ENCODE measurements at regions not wholly inside any gene's neighbourhood (a gene's known extent, or its start where the extent isn't known, plus 50 kb on each side); places are given as distances from the start of the nearest gene placed in this dataset.
"Not testable (repeated sequence)": the region's sequence is repeated elsewhere in the genome, so short reads cannot be mapped to it uniquely, and the experiment has no call there.

DNA sequence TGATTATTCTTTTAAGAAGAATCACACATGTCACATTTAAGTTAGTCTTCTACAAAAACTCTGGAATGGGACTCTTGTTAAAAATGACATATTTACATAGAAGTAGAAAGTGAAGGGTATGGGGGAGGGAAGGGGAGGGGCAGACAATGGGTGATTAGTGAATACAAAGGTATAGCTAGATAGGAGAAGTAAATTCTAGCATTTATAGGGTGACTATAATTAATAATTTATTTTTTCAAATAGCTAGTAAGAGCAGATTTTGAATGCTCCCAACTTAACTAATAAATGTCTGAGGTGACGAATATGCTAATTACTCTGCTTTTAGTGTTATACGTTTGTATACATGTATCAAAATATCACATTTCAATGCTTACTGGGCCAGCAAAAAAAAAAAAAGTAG is 59.4 kb downstream of the BLTP3B start:
- no peak for DNase-seq (ENCODE audit: low read depth)

DNA sequence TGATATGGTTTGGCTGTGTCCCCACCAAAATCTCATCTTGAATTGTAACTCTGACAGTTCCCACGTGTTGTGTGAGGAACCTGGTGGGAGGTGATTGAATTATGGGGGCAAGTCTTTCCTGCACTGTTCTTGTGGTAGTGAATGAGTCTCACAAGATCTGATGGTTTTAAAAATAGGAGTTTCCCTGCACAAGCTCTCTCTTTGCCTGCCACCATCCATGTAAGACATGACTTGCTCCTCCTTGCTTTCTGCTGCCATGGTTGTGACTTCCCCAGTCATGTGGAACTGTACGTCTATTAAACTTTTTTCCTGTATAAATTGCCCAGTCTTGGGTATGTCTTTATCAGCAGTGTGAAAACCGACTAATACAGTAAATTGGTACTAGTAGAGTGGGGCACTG is 63.9 kb downstream of the BLTP3B start:
- DNase-seq (ENCODE audit: low read depth) = not testable (repeated sequence)

DNA sequence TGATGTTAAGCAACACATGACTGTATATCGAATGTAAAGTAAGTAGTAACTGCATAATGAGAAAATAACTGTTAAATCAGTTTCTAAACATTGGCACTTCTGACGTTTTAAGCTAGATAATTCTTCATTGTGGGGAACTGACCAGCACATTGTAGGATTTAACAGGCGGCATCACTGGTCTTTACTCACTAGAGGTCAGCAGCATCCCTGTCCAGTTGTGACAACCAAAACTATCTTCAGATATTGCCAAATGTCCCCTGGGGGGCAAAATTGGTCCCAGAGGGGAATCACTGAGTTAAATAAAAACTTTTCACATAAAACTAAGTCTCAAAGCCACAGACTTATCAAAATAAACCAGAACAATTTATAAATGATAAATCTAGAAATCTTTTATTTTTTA is 65.3 kb downstream of the BLTP3B start:
- peak; percentile 3 for DNase-seq (ENCODE audit: low read depth)

DNA sequence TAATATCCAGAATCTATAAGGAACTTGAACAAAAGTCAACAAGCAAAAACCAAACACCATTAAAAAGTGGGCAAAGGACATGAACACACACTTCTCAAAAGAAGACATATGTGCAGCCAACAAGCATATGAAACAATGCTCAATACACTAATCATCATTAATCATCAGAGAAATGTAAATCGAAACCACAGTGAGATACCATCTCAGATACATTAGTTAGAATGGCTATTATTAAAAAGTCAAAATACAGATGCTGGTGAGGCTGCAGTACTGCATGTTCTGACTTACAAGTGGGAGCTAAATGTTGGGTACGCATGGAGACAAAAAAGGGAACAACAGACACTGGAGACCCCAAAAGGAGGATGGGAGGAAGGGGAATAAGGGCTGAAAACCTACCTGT is 67.1 kb downstream of the BLTP3B start:
- no peak for DNase-seq (ENCODE audit: low read depth)

GRCh38 chr12:100069795-100070194 is 72.9 kb downstream of the BLTP3B start:
- no peak for DNase-seq (ENCODE audit: low read depth)

- DNase-seq (ENCODE audit: low read depth) = no peak
These were observed 74.4 kb downstream of the BLTP3B start for GRCh38 chr12:100068305-100068704.

- no peak for DNase-seq (ENCODE audit: low read depth)
These were observed 77.1 kb upstream of the ANKS1B start for GRCh38 chr12:100061814-100062213.

- peak; percentile 88 for DNase-seq (ENCODE audit: low read depth)
These were observed 73.8 kb upstream of the ANKS1B start for GRCh38 chr12:100058482-100059029.

- not testable (repeated sequence) for DNase-seq (ENCODE audit: low read depth)
These were observed 61.5 kb upstream of the ANKS1B start for GRCh38 chr12:100046202-100046601.

DNA sequence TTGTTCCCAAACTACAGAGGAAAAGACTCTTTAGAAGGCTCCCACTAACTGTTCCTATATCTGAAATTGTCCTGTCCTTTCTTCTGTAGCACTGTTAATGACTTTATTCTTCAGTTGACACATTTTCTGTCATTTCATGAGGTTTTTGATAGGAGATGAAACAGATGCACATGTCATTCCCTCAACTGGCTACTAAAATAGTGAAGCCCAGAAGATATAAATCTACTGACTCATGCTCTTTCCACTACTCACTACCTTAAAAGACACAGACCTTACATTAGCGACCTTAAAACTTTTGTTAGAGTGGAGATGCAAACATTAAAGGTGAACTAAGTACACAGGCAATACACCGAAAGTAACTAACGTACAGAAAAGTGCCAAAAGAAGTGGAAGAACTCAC is 59.5 kb upstream of the ANKS1B start:
- DNase-seq (ENCODE audit: low read depth) = peak; percentile 3

- peak; percentile 33 for DNase-seq (ENCODE audit: low read depth)
These were observed 58.9 kb upstream of the ANKS1B start for GRCh38 chr12:100043631-100044030.
